DOHH2 (cell line): ENCODE measurements at regions not wholly inside any gene's neighbourhood (a gene's known extent, or its start where the extent isn't known, plus 50 kb on each side); places are given as distances from the start of the nearest gene placed in this dataset.

Experiments
- EZH2phosphoT487 ChIP-seq: fragments of 200-600 bp; sonication (generic); IDR thresholded peaks from 2 replicates; pipeline ENCODE4 v1.6.1; 2017; ENCODE audit warnings: borderline replicate concordance, mild to moderate bottlenecking, antibody characterized with exemption, low read length, moderate library complexity, mixed read lengths
- TF ChIP-seq, protein P1 (sequence below): fragments of 200-600 bp; sonication (generic); IDR thresholded peaks from one replicate; pipeline ENCODE4 v1.5.1; 2014; ENCODE audit warnings: antibody characterized with exemption, mild to moderate bottlenecking, low read depth, low read length; ENCODE audit not compliant: poor library complexity, severe bottlenecking

- TF ChIP-seq, protein P1, sequence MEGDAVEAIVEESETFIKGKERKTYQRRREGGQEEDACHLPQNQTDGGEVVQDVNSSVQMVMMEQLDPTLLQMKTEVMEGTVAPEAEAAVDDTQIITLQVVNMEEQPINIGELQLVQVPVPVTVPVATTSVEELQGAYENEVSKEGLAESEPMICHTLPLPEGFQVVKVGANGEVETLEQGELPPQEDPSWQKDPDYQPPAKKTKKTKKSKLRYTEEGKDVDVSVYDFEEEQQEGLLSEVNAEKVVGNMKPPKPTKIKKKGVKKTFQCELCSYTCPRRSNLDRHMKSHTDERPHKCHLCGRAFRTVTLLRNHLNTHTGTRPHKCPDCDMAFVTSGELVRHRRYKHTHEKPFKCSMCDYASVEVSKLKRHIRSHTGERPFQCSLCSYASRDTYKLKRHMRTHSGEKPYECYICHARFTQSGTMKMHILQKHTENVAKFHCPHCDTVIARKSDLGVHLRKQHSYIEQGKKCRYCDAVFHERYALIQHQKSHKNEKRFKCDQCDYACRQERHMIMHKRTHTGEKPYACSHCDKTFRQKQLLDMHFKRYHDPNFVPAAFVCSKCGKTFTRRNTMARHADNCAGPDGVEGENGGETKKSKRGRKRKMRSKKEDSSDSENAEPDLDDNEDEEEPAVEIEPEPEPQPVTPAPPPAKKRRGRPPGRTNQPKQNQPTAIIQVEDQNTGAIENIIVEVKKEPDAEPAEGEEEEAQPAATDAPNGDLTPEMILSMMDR = no peak
- no peak for TF ChIP-seq EZH2phosphoT487
These were observed 235.4 kb downstream of the PDCD6IP start for GRCh38 chr3:34033839-34034238.
